ENCODE measurements at regions not wholly inside any gene's neighbourhood (a gene's known extent, or its start where the extent isn't known, plus 50 kb on each side); places are given as distances from the start of the nearest gene placed in this dataset.

- intact Hi-C loops (cut with DNase I) = no loop called here
- DNase-seq (ENCODE audit: low spot score) = no peak
Observed at GRCh38 chr10:121187391-121187790, 336.2 kb downstream of the WDR11 start.

DNA sequence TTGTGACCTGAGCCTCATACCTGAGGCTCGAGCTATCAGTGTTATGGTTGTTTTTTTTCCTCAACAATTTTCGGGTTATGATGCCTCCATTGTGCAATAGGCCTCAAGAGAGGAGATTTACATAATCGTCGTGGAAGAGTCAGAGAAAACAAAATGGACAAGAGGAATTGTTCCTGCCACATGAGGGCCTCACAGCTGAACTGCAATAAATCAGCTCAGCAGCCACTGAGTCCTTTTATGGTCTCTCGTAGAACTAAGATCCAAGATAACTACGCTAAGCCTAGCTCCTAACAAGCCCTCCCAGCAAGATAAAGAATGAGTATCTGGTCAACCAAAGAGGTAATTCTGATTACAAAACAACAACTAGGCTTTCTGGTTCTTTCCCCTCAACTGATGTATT is 336.8 kb downstream of the WDR11 start:
- intact Hi-C loops (cut with DNase I) = no loop called here
- no peak for DNase-seq (ENCODE audit: low spot score)

- intact Hi-C loops (cut with DNase I) = no loop called here
- DNase-seq (ENCODE audit: low spot score) = no peak
Observed at GRCh38 chr10:121189066-121189465, 337.9 kb downstream of the WDR11 start.

DNA sequence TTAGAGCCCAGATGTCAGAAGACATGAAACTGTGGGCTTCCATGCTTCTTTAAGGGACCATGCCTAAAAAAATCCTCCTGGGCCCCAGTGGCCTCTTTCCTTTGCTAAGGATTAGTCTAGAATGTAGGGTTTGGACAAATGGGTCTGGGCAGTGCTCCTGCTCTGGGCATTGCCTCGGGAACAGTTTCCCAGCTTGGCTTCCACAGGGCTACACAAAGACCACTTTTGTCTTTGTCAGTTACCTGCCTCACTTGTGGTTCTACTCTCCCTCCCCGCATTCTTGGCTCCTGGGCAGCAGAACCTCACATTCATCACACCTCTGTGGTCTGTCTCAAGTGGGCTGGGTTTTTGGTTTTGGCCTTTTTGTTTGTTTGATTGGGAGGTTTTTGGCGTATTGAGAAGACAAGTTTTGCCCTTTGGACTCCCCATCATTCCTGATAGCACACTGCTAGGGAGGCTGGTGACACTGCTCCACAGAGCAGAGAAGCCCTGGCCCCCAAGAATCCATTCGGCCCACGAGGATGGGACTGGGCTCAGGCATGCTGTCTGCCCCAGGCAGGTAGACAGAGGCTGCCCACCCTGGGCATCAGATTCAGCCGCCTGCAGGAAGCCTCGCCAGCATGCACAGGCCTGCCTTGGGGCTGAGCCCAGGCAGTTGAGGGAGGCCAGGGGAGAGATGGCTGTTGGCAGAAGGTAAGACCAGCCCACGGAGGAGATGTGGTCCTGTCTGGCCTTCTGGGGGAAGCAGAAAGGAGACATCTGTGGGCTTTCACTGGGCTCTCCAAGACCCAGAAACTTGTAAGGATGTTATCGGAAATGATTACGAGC is 343.7 kb downstream of the WDR11 start:
- intact Hi-C loops (cut with DNase I) = no loop called here
- DNase-seq (ENCODE audit: low spot score) = no peak

GRCh38 chr10:121195524-121195910 is 344.4 kb downstream of the WDR11 start:
- DNase-seq (ENCODE audit: low spot score) = no peak
- intact Hi-C loops (cut with DNase I) = no loop called here

DNA sequence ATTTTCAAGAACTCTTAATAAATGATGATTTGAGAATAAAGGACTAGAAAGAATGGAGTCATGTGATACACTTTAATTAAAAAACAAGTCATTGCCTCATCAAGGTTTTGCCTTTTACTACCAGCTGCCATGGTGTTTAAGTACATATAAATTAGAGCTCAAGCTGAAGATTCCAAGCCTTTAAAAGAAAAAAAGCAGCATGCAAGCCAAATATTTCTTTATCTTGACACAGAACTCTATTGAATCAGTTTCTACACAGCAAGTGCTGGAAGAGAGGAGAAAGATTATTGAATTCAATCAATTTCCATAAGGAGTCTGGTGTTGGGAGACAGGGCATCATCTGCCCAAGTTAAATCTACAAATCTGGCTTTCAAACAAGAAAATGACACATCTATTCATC is 347.9 kb downstream of the WDR11 start:
- intact Hi-C loops (cut with DNase I) = no loop called here
- no peak for DNase-seq (ENCODE audit: low spot score)

GRCh38 chr10:121205625-121206024 is 354.5 kb downstream of the WDR11 start:
- DNase-seq (ENCODE audit: low spot score) = no peak
- intact Hi-C loops (cut with DNase I) = no loop called here

DNA sequence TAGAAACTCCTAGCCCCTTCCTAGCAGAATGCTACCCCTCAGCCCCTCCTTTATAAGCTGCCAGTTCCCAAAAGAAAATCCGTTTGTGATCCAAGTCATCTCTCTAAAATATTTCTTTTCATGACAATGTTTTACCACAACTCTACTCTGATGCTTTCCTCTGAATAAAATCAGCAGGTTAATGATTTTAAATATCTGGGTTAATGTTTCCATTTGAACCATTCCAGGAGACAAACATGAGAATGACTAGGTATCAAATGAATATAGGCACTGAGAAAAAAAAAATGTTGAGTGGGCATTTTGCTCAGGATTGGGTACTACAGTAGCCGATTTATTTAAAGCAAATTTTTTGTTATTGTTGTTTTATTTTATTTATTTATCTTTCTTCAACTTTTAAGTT is 360.3 kb downstream of the WDR11 start:
- intact Hi-C loops (cut with DNase I) = no loop called here
- DNase-seq (ENCODE audit: low spot score) = no peak

- DNase-seq (ENCODE audit: low spot score) = no peak
- intact Hi-C loops (cut with DNase I) = no loop called here
Observed at GRCh38 chr10:121213437-121213836, 362.3 kb downstream of the WDR11 start.

DNA sequence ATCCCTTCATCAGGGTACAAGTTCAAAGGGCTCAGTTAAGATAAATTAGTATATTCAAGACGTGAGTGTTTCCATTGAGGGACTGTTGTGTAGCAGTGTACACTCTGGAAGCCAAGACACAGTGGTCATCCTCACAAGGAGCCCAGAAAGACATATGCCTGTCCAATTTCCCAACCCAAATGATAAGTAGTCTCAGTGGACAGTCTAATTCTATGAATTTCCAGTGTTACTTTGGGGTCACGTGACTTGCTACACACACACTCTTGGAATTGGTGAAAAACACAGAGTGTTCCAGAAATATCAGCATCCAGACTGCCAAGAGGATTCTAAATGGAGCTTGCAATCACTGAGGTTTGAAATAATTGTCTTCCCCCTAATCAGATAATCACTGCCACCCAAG is 365.1 kb downstream of the WDR11 start:
- no peak for DNase-seq (ENCODE audit: low spot score)
- intact Hi-C loops (cut with DNase I) = no loop called here

GRCh38 chr10:121216721-121217181 is 365.6 kb downstream of the WDR11 start:
- intact Hi-C loops (cut with DNase I) = no loop called here
- no peak for DNase-seq (ENCODE audit: low spot score)

DNA sequence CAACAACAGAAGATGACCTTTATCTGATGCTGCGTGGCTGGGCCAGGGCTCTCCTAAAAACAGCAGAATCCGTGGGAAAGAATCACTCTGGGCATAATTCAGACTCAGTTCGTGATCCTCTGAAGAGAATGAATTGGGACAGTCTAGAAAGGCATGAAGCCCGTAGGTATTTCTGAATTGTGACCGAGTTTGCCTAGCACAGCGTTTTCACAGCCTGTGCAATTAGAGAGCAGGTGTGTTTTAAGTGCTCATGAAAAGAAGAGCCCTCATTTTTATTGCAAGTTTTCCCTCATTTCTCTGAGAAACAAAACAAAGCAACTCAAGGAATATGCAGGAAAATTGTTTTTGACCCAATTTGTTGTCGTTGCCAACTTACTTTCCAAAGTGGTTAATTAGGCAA is 366.2 kb downstream of the WDR11 start:
- intact Hi-C loops (cut with DNase I) = no loop called here
- DNase-seq (ENCODE audit: low spot score) = no peak

DNA sequence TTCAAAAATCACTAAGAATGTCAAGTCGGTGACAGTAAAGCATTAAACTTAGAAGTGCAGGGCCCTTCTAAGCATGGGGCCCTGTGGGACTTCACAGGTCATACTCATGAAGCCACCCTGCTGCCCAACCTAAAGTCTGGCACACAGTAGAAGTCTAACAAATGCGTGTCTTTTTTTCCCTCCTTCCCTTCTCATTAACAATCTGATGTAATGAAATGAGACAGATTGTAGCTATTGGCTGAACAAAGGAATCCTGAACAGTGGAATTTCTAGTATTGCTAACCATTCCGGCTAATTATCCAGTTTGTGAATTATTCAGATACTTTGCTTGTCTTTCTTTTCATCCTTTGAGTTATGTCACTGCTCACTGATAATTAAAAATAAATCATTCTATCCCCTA is 369.9 kb downstream of the WDR11 start:
- intact Hi-C loops (cut with DNase I) = no loop called here
- no peak for DNase-seq (ENCODE audit: low spot score)

DNA sequence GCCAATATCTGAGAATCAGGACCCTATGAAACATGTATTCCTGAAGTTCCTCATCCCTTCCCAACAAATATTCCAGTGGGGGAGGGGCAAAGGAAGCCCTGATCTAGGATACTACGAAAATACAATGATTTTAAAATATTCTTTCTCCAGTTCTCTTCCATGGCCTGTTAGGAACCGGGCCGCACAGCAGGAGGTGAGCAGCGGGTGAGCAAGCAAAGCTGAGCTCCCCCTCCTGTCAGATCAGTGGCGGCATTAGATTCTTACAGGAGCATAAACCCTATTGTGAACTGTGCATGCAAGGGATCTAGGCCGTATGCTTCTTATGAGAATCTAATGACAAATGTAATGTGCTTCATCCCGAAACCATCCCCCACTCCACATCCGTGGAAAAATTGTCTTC is 370.8 kb downstream of the WDR11 start:
- DNase-seq (ENCODE audit: low spot score) = no peak
- intact Hi-C loops (cut with DNase I) = no loop called here

GRCh38 chr10:121222842-121223241 is 371.7 kb downstream of the WDR11 start:
- intact Hi-C loops (cut with DNase I) = no loop called here
- no peak for DNase-seq (ENCODE audit: low spot score)

- intact Hi-C loops (cut with DNase I) = no loop called here
- no peak for DNase-seq (ENCODE audit: low spot score)
Observed at GRCh38 chr10:121231079-121231478, 367.2 kb downstream of the FGFR2 start.

- intact Hi-C loops (cut with DNase I) = no loop called here
- DNase-seq (ENCODE audit: low spot score) = no peak
Observed at GRCh38 chr10:121232494-121232893, 365.8 kb downstream of the FGFR2 start.

DNA sequence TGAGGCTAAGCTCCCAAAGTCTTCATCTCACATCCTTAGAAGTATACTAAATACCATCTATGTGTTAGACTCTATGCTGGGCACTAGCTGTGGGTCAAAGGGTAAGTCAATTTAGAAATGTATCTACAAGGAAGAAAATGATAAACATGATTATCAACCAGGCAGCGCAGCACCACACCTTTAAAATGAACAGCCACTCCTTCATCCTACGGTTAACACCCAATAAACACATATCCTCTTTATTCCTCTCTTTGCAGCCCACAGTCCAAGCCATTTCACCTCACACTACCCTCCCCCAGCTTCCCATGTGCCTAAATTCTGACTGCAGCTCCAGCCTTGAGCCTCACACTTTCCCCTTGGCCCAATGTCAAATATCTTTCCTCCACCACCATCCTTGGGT is 362.6 kb downstream of the FGFR2 start:
- no peak for DNase-seq (ENCODE audit: low spot score)
- intact Hi-C loops (cut with DNase I) = no loop called here

GRCh38 chr10:121236621-121237020 is 361.6 kb downstream of the FGFR2 start:
- no peak for DNase-seq (ENCODE audit: low spot score)
- intact Hi-C loops (cut with DNase I) = no loop called here

DNA sequence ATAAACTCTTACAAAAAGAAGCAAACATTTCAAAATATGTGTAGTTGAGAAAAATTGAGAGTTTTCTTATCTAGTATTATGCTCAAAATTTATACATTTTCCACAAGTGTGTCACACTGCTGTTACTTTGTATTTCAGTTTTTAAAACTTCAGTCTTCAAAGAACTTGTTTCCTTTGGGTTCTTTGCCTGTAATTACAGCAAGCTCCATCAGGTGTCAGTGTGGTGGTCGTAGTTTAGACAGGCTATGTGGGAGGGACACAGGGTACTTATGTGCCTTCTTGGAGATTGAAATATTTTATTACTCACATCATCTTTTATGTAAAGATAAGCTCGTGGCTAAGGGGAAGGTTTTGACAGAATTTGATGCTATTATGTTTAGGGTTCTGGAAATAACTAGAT is 360.5 kb downstream of the FGFR2 start:
- intact Hi-C loops (cut with DNase I) = no loop called here
- DNase-seq (ENCODE audit: low spot score) = no peak

DNA sequence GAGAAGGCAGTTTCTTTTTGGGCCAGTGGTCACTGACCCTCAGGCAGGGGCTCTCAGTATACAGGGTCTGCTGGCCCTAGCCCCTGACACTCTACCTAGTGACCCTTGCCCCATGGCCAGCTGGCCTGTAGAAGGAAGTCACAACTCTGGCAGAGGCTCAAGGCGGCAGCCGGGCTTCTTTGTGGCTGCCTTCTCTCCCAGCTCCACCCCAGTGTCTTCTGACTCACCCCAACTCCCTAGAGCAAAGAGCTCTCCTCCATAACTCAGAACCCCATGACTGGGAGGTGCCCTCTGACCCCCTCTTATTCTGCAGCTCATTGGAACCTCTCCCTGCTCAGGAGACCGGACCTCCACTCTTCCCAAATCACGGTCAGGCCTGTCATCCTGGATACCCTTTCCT is 358.2 kb downstream of the FGFR2 start:
- intact Hi-C loops (cut with DNase I) = no loop called here

GRCh38 chr10:121240556-121240955 is 357.7 kb downstream of the FGFR2 start:
- no peak for DNase-seq (ENCODE audit: low spot score)
- intact Hi-C loops (cut with DNase I) = no loop called here

More for the DNA sequence above, 358.2 kb downstream of the FGFR2 start:
- DNase-seq (ENCODE audit: low spot score) = no peak

Measured in posterior vena cava (tissue), 2 donors.